GM18519 (cell line): ENCODE measurements at regions not wholly inside any gene's neighbourhood (a gene's known extent, or its start where the extent isn't known, plus 50 kb on each side); places are given as distances from the start of the nearest gene placed in this dataset.

ENCODE experiments used
- ATAC-seq: cut with Tn5 transposase; IDR thresholded peaks from one replicate; pipeline ENCODE4 v1.9.1; 2021; ENCODE audit warnings: mild to moderate bottlenecking, moderate library complexity; ENCODE audit not compliant: unreplicated experiment, low FRiP score

DNA sequence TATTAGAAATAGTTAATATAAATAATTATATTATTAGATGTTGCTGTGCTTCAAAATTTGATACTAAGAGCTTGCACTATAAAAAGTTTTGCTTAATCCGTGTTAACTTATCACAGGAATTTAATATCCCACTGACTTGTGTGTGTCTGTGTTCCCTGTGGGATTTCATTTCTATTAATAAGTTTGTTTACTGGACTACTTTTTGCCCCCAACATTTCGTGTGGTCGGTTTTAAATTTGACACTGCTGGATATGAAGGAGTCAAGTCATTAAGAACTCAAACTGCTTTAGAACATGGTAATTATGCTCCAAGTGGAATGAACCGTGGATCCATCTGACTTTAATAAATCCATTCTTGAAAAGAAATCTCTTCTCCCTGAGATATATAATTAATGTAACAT is 182.2 kb upstream of the NUDT4 start:
- no peak for ATAC-seq

GRCh38 chr12:93197067-93197593 is 180.6 kb upstream of the NUDT4 start:
- ATAC-seq, result no peak

GRCh38 chr12:93198086-93198485 is 179.6 kb upstream of the NUDT4 start:
- ATAC-seq, result no peak

DNA sequence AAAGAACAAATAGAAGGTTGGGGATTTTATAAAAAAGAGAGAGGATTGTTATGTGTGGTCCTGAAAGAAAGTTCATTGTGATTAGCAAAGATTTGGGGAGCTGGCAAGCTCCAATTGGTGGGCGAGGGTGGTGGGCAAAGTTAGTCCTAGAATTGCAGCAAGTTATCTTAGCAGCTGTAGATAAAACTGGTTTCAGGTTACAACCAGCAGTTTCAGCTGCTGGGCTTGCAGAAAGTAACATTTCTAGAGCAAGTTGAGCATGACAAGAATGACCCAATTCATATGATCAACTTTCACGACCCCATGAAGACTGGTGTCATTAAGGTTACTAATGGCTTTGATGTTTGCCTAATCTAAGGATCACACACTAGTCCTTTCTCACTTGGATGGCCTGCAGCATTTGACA is 177.9 kb upstream of the NUDT4 start:
- ATAC-seq, result no peak

DNA sequence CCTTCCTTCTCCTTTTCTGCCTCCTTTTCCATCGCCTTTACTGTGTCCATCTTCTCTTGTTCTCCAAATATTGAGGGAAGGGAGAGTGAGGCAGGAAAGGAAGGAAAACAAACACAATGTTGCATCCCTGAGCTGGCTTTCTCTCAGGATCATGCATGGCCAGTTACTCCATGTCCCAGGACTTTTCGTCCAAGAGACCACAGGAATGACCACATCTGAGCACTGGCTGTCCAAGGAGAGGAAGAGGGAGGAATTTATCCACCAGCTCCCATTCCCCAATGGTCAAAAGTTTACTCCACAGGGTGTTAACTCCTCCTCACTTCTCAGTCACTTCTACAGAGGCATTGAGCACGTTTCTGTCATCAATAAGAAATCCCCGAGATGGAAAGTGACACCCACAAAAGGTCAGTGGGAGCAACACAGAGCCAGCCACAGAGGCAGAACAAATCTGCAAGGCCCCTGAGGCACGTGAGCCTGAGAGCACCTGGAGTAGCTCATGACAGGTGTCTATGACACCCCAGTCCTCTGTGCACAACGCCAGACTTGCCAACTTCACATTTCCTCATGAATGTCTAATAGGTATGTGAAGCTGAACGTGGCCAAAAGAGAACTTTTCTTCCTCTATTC is 177.3 kb upstream of the NUDT4 start:
- ATAC-seq, result no peak

DNA sequence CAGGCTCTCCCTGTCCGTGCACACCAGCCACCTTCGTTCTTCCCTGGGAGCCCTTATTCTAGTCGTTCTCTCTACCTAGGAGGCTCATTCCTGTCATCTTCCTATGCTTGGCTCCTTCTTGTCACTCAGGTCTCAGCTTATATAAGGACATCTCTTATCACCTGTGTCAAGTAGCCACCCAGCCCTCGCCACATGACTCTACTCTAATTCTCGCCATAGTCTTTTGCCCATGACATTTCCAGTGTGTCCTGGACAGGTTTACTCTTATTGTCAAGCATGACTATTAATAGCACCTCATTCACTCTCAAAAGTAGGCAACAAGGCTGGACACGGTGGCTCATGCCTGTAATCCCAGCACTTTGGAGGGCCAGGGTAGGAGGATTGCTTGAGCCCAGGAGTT is 175.7 kb upstream of the NUDT4 start:
- no peak for ATAC-seq

DNA sequence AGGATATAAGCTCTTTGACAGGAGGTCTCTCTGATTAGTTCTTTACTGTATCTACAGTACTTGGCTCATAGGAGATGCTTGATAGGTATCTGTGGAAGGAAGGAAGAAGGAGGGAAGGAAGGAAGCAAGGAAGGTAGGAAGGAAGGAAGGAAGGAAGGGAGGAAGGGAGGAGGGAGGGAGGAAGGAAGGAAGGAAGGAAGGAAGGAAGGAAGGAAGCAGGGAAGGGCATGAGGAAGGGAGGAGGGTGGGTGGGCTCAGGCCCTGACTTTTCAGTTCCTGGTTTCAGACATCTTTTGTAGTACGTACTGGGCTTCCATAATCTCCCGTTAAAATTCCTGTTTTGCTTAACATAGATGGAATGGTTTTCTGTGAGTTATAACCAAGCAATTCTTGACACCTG is 175.0 kb upstream of the NUDT4 start:
- ATAC-seq, result no peak

GRCh38 chr12:93203361-93203760 is 174.4 kb upstream of the NUDT4 start:
- ATAC-seq, result no peak

- no peak for ATAC-seq
These were observed 172.8 kb upstream of the NUDT4 start for GRCh38 chr12:93204896-93205295.

DNA sequence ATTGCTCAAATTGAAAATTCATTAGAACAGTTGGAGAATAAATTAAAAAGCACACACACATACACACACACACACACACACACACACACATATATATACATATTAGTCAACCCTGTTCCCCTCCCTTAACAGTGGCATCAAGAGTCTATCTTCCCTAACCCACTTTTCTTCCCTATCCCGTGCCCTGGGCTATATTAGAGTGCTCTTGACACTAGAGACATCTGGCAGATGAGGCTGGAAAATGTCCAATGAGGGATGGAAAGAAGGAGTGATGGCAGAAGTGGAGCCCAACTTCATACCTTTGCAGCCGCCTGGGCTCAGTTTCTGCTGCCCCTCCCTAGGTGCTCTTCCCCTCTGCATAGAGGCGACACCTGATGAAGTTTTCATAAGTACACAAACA is 172.4 kb upstream of the NUDT4 start:
- ATAC-seq, result no peak

DNA sequence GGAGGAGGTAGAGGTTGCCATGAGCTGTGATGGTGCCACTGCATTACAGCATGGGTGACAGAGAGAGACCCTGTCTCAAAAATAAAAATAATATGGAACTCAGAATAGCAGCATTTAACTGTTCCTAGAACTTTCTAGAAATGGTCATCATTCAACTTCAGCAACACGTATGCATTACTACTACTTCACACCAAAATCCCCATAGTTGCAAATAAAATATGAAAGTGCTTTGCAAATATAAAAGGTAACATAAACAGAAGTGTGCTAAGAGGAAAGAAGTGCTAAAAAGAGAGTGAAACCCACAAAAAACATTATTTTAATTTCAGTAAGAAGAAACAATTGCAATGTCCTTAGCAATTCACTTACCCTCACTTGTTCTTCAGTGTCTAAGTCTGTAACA is 169.7 kb upstream of the NUDT4 start:
- ATAC-seq, result no peak

- ATAC-seq, result no peak
These were observed 163.0 kb upstream of the NUDT4 start for GRCh38 chr12:93214523-93215289.

- no peak for ATAC-seq
These were observed 162.4 kb upstream of the NUDT4 start for GRCh38 chr12:93215290-93215678.

DNA sequence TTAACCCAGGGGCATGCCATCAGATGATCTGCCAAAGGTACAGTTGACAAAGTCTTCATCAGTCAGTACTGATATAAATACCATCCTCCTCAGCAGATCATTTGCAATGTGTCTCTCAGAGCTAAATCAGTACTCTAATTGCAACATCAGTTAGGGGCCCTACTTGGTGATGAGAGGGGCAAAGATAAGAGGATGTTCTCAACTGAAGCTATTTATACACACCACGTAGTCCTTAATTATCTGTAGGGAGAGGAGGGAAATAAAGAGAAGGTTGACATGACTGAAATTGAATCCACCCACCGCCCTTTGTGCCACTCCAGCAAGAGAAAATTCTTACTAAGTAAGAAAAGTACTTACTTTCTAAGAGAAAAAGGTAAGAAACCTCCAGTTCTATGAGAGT is 157.8 kb upstream of the NUDT4 start:
- no peak for ATAC-seq

GRCh38 chr12:93221841-93222240 is 155.9 kb upstream of the NUDT4 start:
- no peak for ATAC-seq

- ATAC-seq, result no peak
These were observed 154.0 kb upstream of the NUDT4 start for GRCh38 chr12:93223440-93224426.

- ATAC-seq, result no peak
These were observed 152.6 kb upstream of the NUDT4 start for GRCh38 chr12:93225094-93225493.

- ATAC-seq, result no peak
These were observed 151.4 kb upstream of the NUDT4 start for GRCh38 chr12:93226361-93226760.

DNA sequence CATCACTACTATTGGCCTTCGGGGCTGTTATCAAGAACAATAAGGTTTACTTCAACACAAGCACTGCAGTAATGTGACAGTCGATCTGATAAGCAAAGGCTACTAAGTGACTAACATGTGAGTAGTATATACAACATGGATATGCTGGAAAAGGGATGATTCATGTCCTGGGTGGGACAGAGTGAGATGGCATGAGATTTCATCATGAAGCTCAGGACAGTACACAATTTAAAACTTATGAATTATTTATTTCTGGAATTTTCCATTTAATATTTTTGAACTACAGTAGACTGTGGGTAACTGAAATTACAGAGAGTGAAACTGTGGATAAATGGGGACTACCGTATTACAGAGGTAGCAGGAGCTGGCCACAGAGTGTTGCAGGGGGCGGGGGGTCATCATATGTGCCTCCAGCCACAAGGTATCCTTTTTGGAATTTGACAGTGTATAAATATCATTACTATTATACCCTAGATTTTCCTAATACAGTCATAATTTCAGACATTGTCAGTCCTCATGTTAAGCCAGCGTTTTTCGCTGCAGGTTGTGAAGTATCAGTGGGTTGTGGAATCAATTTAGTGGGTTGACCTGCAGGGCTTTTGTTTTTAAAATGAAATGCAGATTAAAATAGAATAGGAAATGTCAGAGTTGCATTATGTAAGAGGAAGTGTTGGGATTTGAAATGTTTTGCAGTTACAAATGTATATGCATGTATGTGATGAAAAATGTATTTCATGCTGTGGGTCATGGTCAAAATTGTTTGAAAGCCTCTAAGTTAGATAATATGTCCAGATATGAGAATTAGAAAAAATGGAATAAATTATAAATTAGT is 148.0 kb upstream of the NUDT4 start:
- ATAC-seq, result no peak

GRCh38 chr12:93230326-93230720 is 147.4 kb upstream of the NUDT4 start:
- no peak for ATAC-seq
